Trophoblast cell (in vitro differentiated cells and primary cell): ENCODE measurements at regions not wholly inside any gene's neighbourhood (a gene's known extent, or its start where the extent isn't known, plus 50 kb on each side); places are given as distances from the start of the nearest gene placed in this dataset.

ENCODE experiments used
- DNase-seq, 2 donors: peaks; one replicate each; pipeline ENCODE4 v3.0.0-alpha.2; 2016
- H2AFZ ChIP-seq: 2 replicates; pipeline ENCODE4 v1.6.1; 2013; ENCODE audit warnings: low read length, moderate library complexity, mild to moderate bottlenecking; ENCODE audit not compliant: insufficient read depth, poor library complexity
- H2AK5ac ChIP-seq: 2 replicates; pipeline ENCODE4 v1.6.1; 2013; ENCODE audit warnings: mild to moderate bottlenecking, low read length
- H2BK120ac ChIP-seq: 2 replicates; pipeline ENCODE4 v1.6.1; 2013; ENCODE audit warnings: low read length, mild to moderate bottlenecking, moderate library complexity; ENCODE audit not compliant: insufficient read depth, poor library complexity
- H2BK12ac ChIP-seq: 2 replicates; pipeline ENCODE4 v1.6.1; 2013; ENCODE audit warnings: mild to moderate bottlenecking, low read length, moderate library complexity
- H2BK5ac ChIP-seq: 2 replicates; pipeline ENCODE4 v1.6.1; 2013; ENCODE audit warnings: low read length, low read depth, moderate library complexity, mild to moderate bottlenecking; ENCODE audit not compliant: poor library complexity
- H3K14ac ChIP-seq: 2 replicates; pipeline ENCODE4 v1.6.1; 2013; ENCODE audit warnings: mild to moderate bottlenecking, low read length
- H3K18ac ChIP-seq: 2 replicates; pipeline ENCODE4 v1.6.1; 2013; ENCODE audit warnings: mild to moderate bottlenecking, low read length
- H3K23ac ChIP-seq: 2 replicates; pipeline ENCODE4 v1.6.1; 2013; ENCODE audit warnings: low read length
- H3K27ac ChIP-seq: 2 replicates; pipeline ENCODE4 v1.5.1; 2013; ENCODE audit warnings: low read depth, mild to moderate bottlenecking, inconsistent platforms, low read length, moderate library complexity
- H3K27me3 ChIP-seq: 2 replicates; pipeline ENCODE4 v1.6.1; 2013; ENCODE audit warnings: inconsistent platforms, mild to moderate bottlenecking, low read length, moderate library complexity; ENCODE audit not compliant: insufficient read depth
- H3K36me3 ChIP-seq, 2 experiments: 1 replicate in 1 of 2; 2 replicates in 1 of 2; pipeline ENCODE4 v1.6.1; 2013; ENCODE audit warnings: low read length in 2 of 2, mild to moderate bottlenecking in 2 of 2, moderate library complexity in 1 of 2; ENCODE audit not compliant: insufficient read depth in 2 of 2, control insufficient read depth in 1 of 2
- H3K4ac ChIP-seq: 2 replicates; pipeline ENCODE4 v1.6.1; 2013; ENCODE audit warnings: low read depth, mild to moderate bottlenecking, low read length, moderate library complexity
- H3K4me1 ChIP-seq, 2 experiments: 1 replicate in 1 of 2; 2 replicates in 1 of 2; pipeline ENCODE4 v1.6.1; 2013; ENCODE audit warnings: low read length in 2 of 2, mild to moderate bottlenecking in 2 of 2, moderate library complexity in 1 of 2; ENCODE audit not compliant: insufficient read depth in 2 of 2, control insufficient read depth in 1 of 2
- H3K4me2 ChIP-seq: 2 replicates; pipeline ENCODE4 v1.6.1; 2013; ENCODE audit warnings: inconsistent platforms, mild to moderate bottlenecking, low read length, moderate library complexity
- H3K4me3 ChIP-seq: 2 replicates; pipeline ENCODE4 v1.5.1; 2013; ENCODE audit warnings: mild to moderate bottlenecking, low read depth, low read length, inconsistent platforms
- H3K79me1 ChIP-seq: one replicate; pipeline ENCODE4 v1.6.1; 2013; ENCODE audit warnings: low read length
- H3K79me2 ChIP-seq: 2 replicates; pipeline ENCODE4 v1.6.1; 2013; ENCODE audit warnings: low read length, mild to moderate bottlenecking; ENCODE audit not compliant: control insufficient read depth, insufficient read depth, poor library complexity
- H3K9ac ChIP-seq: 2 replicates; pipeline ENCODE4 v1.6.1; 2013; ENCODE audit warnings: mild to moderate bottlenecking, low read length
- H3K9me3 ChIP-seq: 2 replicates; pipeline ENCODE4 v1.6.1; 2013; ENCODE audit warnings: low read depth, mild to moderate bottlenecking, control low read depth, inconsistent platforms, low read length; ENCODE audit not compliant: insufficient read depth
- H4K12ac ChIP-seq: 2 replicates; pipeline ENCODE4 v1.6.1; 2013; ENCODE audit warnings: low read depth, mild to moderate bottlenecking, low read length, moderate library complexity
- H4K8ac ChIP-seq: 2 replicates; pipeline ENCODE4 v1.6.1; 2013; ENCODE audit warnings: low read depth, mild to moderate bottlenecking, low read length, moderate library complexity
- H4K91ac ChIP-seq: one replicate; pipeline ENCODE4 v1.6.1; 2013; ENCODE audit warnings: low read depth, mild to moderate bottlenecking, low read length, moderate library complexity
- whole genome bisulfite sequencing: extraction: QIAGEN DNeasy Blood & Tissue Kit; methylation state at CpG from one replicate; pipeline ENCODE4 v1.1.7; 2013; ENCODE audit warnings: missing lambda C conversion rate; ENCODE audit not compliant: insufficient read length, insufficient coverage; ENCODE audit errors: extremely low coverage; 5-methylcytosine and 5-hydroxymethylcytosine counted together

GRCh38 chr11:97717922-97718321 is 1302.8 kb upstream of the CNTN5 start:
- Histone ChIP-seq H3K9ac (no peak overlapping the region), H2BK5ac (no peak overlapping the region), H2AK5ac (no peak overlapping the region), H2BK120ac (no peak overlapping the region), H4K8ac (no peak overlapping the region), H3K79me2 (no peaks in the 10 kb centered on the region), H3K4me1 (peaks cover 6% of the 10 kb centered on the region in 2 experiments), H3K27ac (no peak overlapping the region), H3K23ac (no peak overlapping the region), H4K91ac (no peak overlapping the region), H3K14ac (no peak overlapping the region), H3K18ac (no peak overlapping the region), H3K4ac (no peak overlapping the region), H3K4me2 (no peak overlapping the region), H3K9me3 (peaks cover 2% of the 10 kb centered on the region), H3K36me3 (no peaks in the 10 kb centered on the region), H2BK12ac (no peak overlapping the region), H4K12ac (no peak overlapping the region), H3K27me3 (no peaks in the 10 kb centered on the region), H2AFZ (no peak overlapping the region), H3K4me3 (no peak overlapping the region), H3K79me1 (no peaks in the 10 kb centered on the region)
- no CpG with 5 or more reads among the region's 26 CpGs for WGBS
- no peak for DNase-seq

- Histone ChIP-seq H2AK5ac (no peak overlapping the region), H4K91ac (no peak overlapping the region), H3K79me1 (no peaks in the 10 kb centered on the region), H3K79me2 (no peaks in the 10 kb centered on the region), H3K23ac (no peak overlapping the region), H2BK5ac (no peak overlapping the region), H3K14ac (no peak overlapping the region), H2AFZ (no peak overlapping the region), H4K8ac (no peak overlapping the region), H2BK120ac (no peak overlapping the region), H3K9me3 (peaks cover 2% of the 10 kb centered on the region), H4K12ac (no peak overlapping the region), H3K4me2 (no peak overlapping the region), H3K4ac (no peak overlapping the region), H3K27ac (no peak overlapping the region), H3K4me3 (no peak overlapping the region), H3K36me3 (no peaks in the 10 kb centered on the region), H3K27me3 (no peaks in the 10 kb centered on the region), H3K4me1 (peaks cover 6 to 8% of the 10 kb centered on the region in 2 experiments), H3K18ac (no peak overlapping the region), H3K9ac (no peak overlapping the region), H2BK12ac (no peak overlapping the region)
- no peak for DNase-seq
- no CpG with 5 or more reads among the region's 1 CpG for WGBS
Observed at GRCh38 chr11:97722065-97722464, 1298.7 kb upstream of the CNTN5 start.

- H2BK120ac ChIP-seq, result no peak overlapping the region
- no peak overlapping the region for H2AK5ac ChIP-seq
- no peaks in the 10 kb centered on the region for H3K9me3 ChIP-seq
- no peak overlapping the region for H4K8ac ChIP-seq
- DNase-seq, result no peak
- peaks cover 6 to 8% of the 10 kb centered on the region in 2 experiments for H3K4me1 ChIP-seq
- no peak overlapping the region for H4K12ac ChIP-seq
- no peak overlapping the region for H2AFZ ChIP-seq
- H4K91ac ChIP-seq, result no peak overlapping the region
- no peak overlapping the region for H3K4me3 ChIP-seq
- no peak overlapping the region for H3K4ac ChIP-seq
- H3K14ac ChIP-seq, result no peak overlapping the region
- H3K4me2 ChIP-seq, result no peak overlapping the region
- H2BK12ac ChIP-seq, result no peak overlapping the region
- H3K18ac ChIP-seq, result no peak overlapping the region
- no peak overlapping the region for H2BK5ac ChIP-seq
- no peaks in the 10 kb centered on the region for H3K36me3 ChIP-seq
- H3K79me1 ChIP-seq, result no peaks in the 10 kb centered on the region
- H3K9ac ChIP-seq, result no peak overlapping the region
- no peak overlapping the region for H3K27ac ChIP-seq
- no CpG with 5 or more reads among the region's 1 CpG for WGBS
- H3K27me3 ChIP-seq, result no peaks in the 10 kb centered on the region
- H3K23ac ChIP-seq, result no peak overlapping the region
- no peaks in the 10 kb centered on the region for H3K79me2 ChIP-seq
Observed at GRCh38 chr11:97722721-97723120, 1298.0 kb upstream of the CNTN5 start.

- Histone ChIP-seq H3K23ac (no peak overlapping the region), H2BK5ac (no peak overlapping the region), H3K4me3 (no peak overlapping the region), H4K12ac (no peak overlapping the region), H2AK5ac (no peak overlapping the region), H3K9me3 (no peaks in the 10 kb centered on the region), H2BK120ac (no peak overlapping the region), H2BK12ac (no peak overlapping the region), H2AFZ (no peak overlapping the region), H3K14ac (no peak overlapping the region), H3K9ac (no peak overlapping the region), H3K36me3 (no peaks in the 10 kb centered on the region), H3K27me3 (no peaks in the 10 kb centered on the region), H3K27ac (no peak overlapping the region), H4K8ac (no peak overlapping the region), H3K79me2 (no peaks in the 10 kb centered on the region), H3K4me2 (no peak overlapping the region), H3K4ac (no peak overlapping the region), H3K4me1 (peaks cover 0 to 3% of the 10 kb centered on the region in 2 experiments), H4K91ac (no peak overlapping the region), H3K79me1 (no peaks in the 10 kb centered on the region), H3K18ac (no peak overlapping the region)
- no peak for DNase-seq
- WGBS, result no CpG with 5 or more reads among the region's 4 CpGs
Observed at GRCh38 chr11:97729546-97730272, 1291.0 kb upstream of the CNTN5 start.
